ENCODE measurements at regions not wholly inside any gene's neighbourhood (a gene's known extent, or its start where the extent isn't known, plus 50 kb on each side); places are given as distances from the start of the nearest gene placed in this dataset.

DNA sequence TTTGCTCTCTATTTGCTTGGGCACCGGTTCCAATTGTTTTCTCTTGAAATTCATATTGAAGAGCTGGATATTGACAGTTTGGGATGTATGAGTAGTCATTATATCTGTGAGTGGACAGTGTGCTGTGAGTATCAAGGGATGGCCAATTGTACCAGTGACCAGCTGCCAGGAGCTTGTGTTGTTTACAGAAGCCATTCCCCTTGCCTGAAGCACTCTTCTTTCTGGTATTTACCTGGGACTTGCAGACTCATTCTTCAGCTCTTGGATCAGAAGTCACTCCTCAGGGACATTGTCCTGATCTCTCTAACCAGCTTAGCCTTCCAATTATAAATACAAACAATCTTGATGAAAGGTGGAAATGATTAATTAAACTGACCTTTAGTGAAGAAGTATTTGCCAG lies 438.3 kb upstream of the LRATD1 start:
- no peak for FAIRE-seq
- DNase-seq (ENCODE audit: insufficient read length, low spot score) = no peak

DNA sequence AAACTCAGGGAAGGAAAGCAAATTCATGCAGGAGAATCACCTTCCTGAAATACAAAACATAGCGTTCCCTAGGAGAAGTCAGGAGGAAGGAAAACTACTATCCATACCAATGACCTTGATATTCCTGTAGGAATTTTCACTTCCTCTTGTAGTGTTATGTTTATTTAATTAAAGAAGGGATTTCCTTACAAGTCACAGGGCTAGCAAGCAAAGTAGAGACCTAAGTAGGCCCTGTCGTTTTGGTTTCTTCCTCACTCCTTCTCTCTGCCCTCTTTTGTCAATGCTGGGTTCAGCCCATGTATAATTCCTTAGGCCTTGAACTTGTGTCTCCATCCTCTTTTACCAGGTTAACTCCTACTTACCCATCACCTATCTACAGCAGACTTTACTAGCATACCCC lies 435.2 kb upstream of the LRATD1 start:
- no peak for FAIRE-seq
- no peak for DNase-seq (ENCODE audit: insufficient read length, low spot score)

DNA sequence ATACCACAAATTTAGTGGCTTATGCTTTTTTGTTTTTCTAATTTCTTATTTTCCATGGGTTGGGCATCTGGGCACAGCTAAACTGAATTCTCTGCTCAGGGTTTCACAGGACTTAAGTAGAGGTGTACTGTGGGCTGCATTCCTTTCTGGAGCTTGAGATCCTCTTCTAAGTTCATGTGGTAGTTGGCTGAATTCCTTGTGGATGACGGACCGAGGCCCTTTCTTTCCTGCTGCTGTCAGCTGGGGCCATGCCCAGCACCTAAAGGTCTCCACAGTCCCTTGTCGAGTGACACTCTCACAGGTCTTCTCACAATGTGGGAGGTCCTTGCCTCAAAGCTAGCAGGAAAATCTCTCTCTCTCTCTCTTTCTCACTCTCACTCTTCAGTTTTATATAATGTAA lies 433.5 kb upstream of the LRATD1 start:
- FAIRE-seq = no peak
- DNase-seq (ENCODE audit: insufficient read length, low spot score) = no peak

DNA sequence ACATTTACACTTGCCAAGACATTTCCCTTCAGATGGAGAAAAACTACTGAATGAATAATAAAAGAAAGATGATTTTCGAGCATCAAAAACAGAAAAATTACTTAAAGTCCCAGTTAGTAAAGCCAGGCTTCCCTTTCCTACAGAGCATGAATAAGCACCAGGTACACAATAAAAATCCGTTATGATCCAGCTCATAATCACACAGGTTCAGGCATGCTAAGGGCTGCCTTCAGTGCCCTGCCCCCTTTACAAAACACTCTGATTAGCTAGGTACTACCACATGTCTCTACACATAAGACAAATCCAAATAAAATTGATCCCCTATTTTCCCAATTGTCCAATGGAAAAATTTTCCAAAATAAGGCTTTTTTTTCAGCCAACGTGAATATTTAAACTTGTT lies 413.2 kb upstream of the LRATD1 start:
- DNase-seq (ENCODE audit: insufficient read length, low spot score) (no peak), FAIRE-seq (no peak)

DNA sequence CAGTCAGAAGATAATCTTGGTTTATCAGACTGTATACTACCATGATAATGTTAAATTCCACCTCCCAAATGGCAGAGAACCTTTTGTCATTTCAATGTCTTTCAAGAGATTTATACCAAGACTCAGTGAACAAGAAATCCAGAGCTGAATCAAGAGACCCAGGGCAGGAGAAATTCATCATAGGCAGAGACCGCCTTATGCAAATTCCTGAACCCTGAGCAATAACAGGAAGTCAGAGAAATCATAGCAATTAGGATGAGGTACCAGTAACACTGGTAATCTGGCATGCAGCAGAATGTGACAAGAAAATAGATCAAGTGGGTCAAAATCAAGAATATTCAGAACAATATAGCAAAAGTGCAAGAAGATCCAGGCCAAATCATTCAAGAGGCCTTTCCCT lies 412.4 kb upstream of the LRATD1 start:
- DNase-seq (ENCODE audit: insufficient read length, low spot score) = no peak
- FAIRE-seq = no peak

DNA sequence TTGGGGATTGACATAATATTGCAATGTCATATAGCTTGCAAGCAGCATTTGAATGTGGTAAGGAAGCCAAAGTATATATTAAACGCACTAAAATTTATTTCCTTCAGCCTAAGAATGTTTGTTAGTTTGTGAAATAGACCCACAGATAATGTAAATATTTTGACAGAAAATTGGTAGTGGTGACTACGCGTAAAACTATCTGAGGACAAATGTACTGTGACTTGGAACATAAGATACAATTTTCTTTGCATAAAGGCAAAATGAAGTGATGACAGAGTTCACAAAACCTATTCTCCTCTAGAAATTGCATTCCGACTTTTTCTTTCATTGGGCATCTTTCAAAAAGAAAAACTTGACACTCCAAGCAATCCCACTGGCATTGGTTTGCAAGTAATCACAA lies 411.1 kb upstream of the LRATD1 start:
- no peak for DNase-seq (ENCODE audit: insufficient read length, low spot score)
- no peak for FAIRE-seq

DNA sequence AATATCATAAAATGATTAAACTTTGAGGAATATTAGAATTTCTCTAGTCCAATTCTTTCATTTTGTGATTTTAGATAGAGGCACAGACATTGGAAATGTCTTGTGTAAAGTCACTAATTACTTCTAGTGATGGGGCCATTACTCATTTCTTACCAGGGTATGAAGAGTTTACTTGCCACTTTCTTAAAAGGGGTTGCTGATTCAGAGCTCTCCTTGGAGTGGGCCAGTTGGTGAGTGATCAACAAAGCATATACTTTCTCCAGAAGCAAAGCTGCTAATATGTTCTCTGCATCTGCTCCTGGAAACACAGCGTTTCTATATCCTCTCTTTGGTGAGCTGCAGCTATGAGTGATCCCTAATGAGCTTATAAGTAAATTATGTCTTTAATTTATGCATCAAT lies 408.9 kb upstream of the LRATD1 start:
- DNase-seq (ENCODE audit: insufficient read length, low spot score) (no peak), FAIRE-seq (no peak)

DNA sequence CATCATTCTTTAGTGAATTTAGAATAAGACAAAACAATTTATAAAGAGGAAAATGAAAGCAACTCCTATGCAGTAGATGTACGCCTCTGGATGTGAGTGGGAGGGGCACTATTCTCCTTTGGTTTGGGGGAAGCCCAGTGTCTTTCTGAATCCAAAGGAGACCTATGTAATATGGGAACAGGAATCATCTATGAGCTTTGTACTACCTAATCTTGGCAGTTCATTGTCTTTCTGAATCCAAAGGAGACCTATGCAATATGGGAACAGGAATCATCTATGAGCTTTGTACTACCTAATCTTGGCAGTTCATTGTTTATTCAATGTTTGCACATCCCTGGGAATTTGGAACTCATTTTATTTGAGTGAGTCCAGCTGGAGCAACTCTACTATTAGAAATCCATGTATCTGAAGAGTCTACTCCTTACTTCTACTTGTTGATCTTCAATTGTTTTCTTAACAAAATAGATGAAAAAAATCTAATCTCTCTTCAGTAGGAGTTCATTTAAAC lies 401.1 kb upstream of the LRATD1 start:
- FAIRE-seq (no peak), DNase-seq (ENCODE audit: insufficient read length, low spot score) (no peak)

DNA sequence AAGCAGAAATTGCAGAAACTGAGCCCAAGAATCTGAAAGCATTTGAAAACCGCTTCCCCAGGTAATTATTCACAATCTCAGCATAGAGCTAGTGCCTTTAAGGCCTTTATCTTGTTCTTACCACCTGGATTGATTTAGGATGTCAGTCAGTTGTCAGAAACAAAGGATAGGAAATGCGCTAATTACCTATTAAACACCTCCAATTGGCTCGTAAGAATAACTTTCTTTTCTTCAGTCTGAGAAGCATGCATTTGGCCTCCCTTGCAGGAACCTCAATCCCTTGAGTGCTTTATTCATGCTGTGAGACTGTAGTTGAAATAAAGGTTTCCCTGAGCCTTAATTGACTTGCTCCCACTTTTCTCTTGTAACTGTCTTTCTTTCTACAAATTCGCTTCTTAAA lies 400.3 kb upstream of the LRATD1 start:
- no peak for DNase-seq (ENCODE audit: insufficient read length, low spot score)

DNA sequence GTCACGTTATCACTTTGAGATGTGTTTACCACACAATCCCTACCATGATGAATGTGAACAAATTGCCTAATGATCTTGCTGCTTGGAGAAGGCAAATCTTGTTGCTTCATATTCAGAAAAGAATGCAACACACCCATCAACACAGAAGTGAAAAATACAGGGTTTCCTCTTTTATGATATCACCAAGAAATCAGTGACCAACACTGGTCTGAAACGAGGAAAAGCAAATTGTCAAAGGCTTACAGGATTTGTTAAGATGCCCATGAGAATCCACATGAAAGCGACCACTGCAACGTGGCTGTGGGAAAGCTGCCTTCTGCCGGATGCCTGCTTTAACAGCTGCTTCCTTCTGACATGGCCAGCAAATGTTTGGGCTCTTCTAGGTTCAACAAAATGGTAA lies 397.6 kb upstream of the LRATD1 start:
- DNase-seq (ENCODE audit: insufficient read length, low spot score) (no peak), FAIRE-seq (no peak)

More for the DNA sequence above, 400.3 kb upstream of the LRATD1 start:
- FAIRE-seq = no peak

DNA sequence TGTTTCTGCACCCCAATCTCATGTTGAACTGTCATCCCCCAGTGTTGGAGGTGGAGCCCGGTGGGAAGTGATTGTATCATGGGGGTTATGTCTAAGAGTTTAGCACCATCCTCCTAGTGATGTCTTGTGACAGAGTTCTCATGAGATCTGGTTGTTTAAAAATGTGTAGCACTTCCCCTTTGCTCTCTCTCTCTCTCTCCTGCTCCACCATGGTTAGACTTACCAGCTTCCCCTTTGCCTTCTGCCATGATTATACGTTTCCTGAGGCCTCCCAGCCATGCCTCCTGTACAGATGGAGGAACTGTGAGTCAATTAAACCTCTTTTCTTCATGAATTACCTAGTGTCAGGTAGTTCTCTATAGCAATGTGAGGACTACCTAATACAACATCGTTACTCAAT lies 396.9 kb upstream of the LRATD1 start:
- DNase-seq (ENCODE audit: insufficient read length, low spot score) = no peak
- FAIRE-seq = no peak

DNA sequence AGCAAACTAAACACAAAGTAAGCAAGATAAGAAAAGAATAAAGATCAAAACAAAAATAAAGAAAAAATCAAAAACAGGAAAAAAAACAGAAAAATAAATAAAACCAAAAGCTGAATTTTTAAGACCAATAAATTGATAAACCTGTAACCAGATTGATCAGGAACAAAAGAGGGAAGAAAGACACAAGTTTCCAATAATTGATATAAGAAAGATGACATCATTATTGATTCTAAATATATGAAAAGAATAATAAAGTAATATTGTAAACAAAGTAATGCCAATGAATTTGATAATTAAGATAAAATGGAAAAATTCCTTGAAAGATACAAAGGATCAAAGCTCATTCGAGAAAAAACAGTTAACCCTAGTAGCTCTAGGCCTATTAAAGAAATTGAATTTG lies 394.6 kb upstream of the LRATD1 start:
- no peak for FAIRE-seq
- DNase-seq (ENCODE audit: insufficient read length, low spot score) = no peak

DNA sequence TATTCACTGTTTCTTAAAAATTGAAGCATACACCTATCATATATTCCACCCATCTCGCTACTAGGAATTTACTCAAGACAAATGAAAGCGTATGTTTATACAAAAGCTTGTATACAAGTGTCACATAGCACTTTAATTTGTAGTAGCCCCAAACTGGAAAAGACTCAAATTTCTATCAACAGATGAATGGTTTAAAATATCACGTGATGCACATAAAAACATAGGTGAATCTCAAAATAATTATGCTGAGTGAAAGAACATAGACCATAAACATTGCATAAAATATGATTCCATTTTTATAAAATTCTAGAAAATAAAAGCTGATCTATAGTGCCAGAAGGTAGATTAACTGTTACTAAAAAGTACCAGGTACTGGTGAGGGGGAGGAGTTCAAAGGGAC lies 392.9 kb upstream of the LRATD1 start:
- no peak for FAIRE-seq
- DNase-seq (ENCODE audit: insufficient read length, low spot score) = no peak

DNA sequence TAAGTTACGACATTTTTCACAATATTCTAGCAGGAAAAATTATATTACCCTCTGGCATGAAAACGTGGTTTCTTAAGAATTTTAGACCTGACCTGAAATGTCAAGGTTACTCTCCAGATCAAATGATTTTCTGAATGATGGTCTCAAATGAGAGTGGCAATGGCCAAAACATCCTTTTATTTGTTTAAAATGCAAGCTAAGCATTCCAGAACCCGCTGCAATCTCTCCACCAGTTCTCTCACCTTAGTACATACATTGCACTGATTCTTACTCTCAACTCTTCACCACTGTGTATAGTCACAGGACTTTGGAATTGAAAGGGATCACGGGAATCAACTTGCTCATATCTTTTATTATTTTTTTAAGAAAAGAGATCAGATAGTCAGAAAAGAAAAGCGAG lies 391.6 kb upstream of the LRATD1 start:
- FAIRE-seq = no peak
- DNase-seq (ENCODE audit: insufficient read length, low spot score) = no peak

DNA sequence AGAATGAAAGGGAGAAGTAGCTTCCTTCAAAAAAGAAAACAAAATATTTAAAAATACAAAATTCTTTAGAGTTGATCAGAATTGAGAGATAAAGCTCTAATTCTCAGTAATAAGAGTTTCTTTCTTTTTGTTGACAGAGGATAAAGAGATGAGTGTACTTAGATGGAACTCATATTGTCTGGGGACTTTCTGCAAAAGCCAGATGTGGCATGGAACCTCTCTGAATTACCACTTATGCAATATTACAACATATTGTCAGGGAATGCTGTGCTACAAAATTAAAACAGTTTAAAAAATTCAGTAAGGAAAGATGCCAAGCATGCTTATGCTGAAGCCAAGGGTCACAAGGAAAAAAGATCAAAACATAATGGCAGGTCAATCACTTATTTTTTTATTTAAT lies 386.6 kb upstream of the LRATD1 start:
- FAIRE-seq (no peak), DNase-seq (ENCODE audit: insufficient read length, low spot score) (no peak)

DNA sequence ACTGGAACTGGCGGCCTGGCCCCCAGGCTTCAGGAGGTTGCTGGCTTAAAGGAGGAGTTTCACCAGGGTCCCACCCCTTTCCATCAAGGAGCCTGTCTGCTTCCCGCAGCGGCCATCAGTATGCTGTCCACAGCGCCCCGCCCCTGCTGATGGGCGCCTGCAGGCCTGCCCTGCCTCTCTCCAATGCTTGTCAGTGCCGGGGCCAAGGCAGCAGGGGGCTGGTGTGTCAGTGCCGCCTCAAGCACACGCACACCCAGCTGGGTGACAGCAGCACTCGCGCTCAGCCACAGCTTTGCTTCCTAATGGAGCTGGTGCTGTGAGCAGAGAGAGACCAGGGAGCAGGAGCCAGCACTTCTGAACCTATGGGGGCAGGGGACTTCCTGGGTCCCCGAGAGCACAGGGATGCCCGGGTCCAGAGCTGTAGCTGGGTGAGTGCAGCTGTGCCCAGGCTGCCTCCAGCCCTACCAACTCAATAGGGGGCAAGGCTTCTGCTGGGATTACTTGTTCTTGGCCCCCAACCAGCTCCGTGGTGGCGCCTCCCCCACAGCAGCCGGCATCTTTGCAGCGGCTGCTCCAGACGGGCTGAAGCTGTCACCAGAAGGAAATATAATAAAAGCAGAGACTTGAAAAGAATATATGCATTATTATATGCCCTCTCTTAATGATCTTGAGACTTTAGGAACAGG lies 377.2 kb upstream of the LRATD1 start:
- FAIRE-seq = no peak
- DNase-seq (ENCODE audit: insufficient read length, low spot score) = no peak

DNA sequence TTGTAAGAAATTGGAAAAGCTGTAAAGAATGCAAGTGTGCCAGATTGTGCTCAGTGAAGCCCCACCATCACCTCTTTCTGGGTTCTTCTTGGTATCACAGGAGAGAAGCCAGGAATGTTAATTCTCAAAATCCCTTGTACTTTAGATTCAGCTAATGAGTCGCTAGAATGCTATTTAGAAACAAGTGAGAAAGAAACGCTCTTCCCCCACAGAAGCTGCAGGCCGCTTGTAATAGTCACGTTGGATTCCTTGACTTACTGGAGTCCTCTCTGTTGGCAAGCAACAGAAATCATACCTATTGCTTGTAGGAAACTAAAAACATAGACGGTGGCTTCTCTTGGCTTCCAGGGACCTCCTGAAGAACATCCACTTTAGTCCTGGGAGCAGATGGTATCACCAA lies 375.6 kb upstream of the LRATD1 start:
- DNase-seq (ENCODE audit: insufficient read length, low spot score) = no peak
- FAIRE-seq = no peak

DNA sequence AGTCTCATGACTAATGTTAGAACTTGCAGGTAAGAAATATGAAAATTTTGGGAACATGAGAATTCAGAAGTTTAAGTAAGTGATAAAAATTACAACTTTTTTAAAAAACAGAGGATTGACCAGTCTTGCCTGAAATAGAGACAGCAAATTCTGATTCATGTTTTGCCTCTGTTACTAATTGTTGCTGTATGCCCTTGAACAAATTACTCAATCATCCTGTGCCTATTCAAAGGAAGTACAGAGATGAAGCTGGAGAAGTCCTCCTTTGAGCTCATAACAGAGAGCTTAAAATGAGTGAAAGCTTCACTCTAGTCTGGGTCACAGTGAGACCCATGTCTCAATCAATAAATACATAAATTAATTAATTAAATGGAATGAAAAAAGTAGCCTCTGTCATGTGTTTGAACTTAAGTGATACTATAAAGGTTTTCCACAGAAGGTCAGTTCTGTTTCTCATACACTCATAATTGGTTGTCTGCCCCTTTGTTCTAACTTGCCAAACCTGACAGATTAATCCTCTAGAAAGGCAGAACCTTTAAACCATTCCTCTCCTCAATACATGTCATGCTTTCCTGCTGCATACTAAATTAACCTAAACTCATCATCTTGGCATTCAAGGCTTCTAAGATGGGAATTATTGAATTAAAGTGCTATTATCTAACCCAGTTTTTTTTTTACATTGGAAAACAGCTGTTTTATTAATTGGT lies 374.6 kb upstream of the LRATD1 start:
- no peak for FAIRE-seq

DNA sequence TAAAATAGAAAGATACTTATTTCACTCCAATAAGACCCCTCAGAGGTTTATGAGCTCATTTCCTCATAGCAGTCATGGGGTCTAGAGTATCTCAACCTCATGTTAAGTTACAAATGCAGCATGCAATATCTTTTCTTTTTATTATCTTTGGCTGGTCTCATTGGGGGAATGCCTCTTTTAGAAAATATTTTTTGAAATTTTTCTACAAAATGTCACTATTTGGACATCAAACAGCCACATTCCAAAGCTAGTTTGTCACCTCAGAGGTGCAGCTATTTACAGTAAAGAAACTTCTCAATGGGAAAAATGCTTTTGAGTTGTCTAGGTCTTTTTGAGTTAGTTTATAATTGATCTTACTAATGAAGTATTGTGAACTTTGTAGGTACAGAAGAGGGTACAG lies 370.7 kb upstream of the LRATD1 start:
- FAIRE-seq = no peak

More for the DNA sequence above, 374.6 kb upstream of the LRATD1 start:
- DNase-seq (ENCODE audit: insufficient read length, low spot score) = no peak

DNA sequence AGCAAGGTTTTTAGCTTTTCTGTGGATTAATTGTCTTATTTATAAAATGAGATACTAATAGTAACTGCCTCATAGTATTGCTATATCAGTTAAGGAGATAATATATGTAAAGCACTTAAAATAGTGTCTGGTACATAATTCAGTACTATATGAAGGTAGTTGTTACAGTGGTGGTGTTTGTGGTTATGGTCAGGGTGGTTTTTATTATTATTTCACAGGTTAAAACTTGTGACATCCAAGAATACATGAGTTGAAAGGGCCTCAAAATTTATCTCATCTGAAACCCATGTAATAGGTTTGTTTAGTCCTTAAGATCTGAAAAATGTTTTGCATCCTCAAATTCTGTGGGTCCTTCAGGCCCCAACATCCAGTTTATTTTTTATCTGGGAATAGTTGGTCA lies 369.5 kb upstream of the LRATD1 start:
- no peak for FAIRE-seq
- DNase-seq (ENCODE audit: insufficient read length, low spot score) = no peak

More for the DNA sequence above, 370.7 kb upstream of the LRATD1 start:
- no peak for DNase-seq (ENCODE audit: insufficient read length, low spot score)

DNA sequence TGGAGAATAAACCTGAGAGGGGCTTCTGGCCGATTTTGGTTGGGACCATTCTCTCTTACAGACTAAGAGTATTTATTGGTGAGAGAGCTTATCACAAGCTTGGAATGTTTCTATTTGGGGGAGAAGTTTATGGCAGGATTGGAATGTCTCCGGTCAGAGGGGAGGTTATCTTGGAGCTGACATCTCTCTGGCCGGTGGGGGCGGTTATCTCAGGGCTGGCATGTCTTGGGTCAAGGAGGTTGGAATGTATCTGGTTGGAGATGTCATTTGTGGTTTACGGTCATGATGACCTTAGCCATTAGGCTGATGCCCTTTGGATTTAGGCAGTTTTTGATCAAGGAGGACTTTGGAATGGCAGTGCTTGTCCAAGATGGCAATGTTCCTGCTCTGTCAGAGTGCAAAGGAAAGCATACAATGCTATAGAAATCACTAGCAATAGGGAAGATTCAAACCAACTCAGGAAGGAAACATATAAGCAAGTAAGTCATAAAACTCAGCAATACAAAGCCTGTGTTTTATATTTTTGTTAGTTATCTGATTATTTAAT lies 362.4 kb upstream of the LRATD1 start:
- FAIRE-seq = no peak
- no peak for DNase-seq (ENCODE audit: insufficient read length, low spot score)

DNA sequence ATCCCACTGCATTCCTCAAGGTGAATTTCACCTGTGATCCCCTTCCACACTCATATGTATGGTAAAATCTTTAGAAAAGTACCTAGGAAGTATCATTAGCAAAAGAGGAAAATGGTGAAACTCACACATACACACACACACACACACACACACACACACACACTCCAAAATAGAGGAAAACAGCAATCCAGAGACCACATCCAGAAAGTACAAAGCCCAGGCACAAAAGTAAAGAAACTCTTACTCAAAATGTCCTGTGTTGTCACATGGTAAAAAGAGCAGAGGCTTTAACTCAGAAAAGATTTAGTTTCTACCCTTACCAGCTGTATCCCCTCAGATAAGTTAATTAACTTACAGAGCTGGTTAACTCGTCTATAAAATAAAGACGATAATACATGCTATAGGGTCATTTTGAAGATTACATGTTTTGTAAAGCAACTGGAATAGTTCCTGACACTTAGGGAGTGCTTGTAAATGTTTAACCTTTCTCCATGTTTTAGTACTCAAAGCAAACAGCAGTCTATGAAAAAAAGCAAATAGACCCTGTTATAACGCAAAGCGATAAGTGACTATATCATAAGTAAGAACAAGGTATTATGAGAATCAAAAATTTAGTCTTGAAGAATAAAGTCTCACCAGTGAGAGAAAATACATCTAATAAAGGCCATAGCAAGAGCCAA lies 360.0 kb upstream of the LRATD1 start:
- FAIRE-seq (no peak), DNase-seq (ENCODE audit: insufficient read length, low spot score) (no peak)

Data from HTR-8/SVneo (cell line).